C4-2B (cell line): ENCODE measurements at regions not wholly inside any gene's neighbourhood (a gene's known extent, or its start where the extent isn't known, plus 50 kb on each side); places are given as distances from the start of the nearest gene placed in this dataset.

Experiments
- H3K27ac ChIP-seq: fragments of 450-650 bp; 2 replicates; pipeline ENCODE4 v1.5.1; 2017
- ZFX ChIP-seq: fragments of 450-650 bp; IDR thresholded peaks from 2 replicates; pipeline ENCODE4 v1.6.1; 2017
- TF ChIP-seq, protein P1 (sequence below): fragments of 450-650 bp; conservative IDR thresholded peaks from 2 replicates; pipeline ENCODE4 v1.5.1; 2017; ENCODE audit warnings: mild to moderate bottlenecking

DNA sequence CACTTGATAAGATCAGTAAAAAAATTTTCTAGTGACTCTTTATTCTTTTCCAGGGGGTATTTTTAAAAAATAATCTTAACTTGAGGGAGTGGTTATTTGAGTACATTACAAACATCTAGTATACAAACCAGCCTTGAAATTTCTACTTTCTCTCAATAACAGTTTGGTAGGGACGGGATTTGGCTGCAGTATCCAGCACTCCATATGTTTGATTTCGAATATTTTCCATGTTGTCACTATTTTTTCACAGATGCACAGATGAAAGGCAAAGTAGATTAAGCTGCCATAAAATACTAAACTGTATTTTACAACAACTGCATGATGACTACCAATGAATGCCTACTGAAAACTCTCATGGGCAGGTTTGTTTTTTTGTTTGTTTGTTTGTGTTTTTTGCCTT is 225.0 kb downstream of the COX7B2 start:
- no peak for TF ChIP-seq ZFX
- TF ChIP-seq, protein P1, sequence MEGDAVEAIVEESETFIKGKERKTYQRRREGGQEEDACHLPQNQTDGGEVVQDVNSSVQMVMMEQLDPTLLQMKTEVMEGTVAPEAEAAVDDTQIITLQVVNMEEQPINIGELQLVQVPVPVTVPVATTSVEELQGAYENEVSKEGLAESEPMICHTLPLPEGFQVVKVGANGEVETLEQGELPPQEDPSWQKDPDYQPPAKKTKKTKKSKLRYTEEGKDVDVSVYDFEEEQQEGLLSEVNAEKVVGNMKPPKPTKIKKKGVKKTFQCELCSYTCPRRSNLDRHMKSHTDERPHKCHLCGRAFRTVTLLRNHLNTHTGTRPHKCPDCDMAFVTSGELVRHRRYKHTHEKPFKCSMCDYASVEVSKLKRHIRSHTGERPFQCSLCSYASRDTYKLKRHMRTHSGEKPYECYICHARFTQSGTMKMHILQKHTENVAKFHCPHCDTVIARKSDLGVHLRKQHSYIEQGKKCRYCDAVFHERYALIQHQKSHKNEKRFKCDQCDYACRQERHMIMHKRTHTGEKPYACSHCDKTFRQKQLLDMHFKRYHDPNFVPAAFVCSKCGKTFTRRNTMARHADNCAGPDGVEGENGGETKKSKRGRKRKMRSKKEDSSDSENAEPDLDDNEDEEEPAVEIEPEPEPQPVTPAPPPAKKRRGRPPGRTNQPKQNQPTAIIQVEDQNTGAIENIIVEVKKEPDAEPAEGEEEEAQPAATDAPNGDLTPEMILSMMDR: no peak
- H3K27ac ChIP-seq: no peak overlapping the region

DNA sequence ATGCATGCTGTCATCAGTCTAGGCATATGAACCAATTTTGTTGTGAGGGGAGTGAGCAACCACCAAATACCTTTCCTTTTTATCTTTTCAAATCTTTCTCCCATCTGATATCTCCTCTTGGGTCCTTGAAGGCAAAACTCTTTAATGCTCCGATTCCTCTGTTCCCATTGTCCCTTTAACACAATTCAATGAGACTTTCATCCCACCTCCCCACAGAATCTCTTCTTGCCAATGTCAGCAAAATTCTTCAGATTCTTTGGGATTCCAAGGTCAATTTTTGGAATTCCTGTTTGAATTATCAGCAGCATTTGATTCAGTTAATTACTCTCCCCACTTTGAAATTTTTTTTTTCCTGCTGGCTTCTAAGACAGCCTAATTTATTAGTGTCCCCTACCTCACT is 232.7 kb downstream of the COX7B2 start:
- no peak overlapping the region for H3K27ac ChIP-seq
- TF ChIP-seq, protein P1: no peak
- no peak for TF ChIP-seq ZFX

DNA sequence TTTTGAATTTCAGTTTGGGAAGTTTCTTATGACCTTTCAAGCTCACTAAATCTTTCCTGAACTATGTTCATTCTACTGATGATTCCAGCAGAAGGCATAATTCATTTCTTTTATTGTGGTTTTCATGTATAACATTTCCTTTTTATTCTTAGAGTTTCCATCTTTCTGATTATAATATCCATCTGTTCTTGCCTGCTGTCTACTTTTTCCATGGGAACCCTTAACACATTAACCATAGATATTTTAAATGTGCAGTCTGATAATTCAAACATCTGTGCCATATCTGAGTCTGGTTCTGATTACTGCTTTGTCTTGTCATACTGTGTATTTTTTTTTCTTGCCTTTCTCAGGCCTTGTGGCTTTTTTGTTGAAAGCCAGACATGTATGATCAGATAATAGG is 234.7 kb downstream of the COX7B2 start:
- no peak overlapping the region for H3K27ac ChIP-seq
- no peak for TF ChIP-seq ZFX
- TF ChIP-seq, protein P1: no peak

DNA sequence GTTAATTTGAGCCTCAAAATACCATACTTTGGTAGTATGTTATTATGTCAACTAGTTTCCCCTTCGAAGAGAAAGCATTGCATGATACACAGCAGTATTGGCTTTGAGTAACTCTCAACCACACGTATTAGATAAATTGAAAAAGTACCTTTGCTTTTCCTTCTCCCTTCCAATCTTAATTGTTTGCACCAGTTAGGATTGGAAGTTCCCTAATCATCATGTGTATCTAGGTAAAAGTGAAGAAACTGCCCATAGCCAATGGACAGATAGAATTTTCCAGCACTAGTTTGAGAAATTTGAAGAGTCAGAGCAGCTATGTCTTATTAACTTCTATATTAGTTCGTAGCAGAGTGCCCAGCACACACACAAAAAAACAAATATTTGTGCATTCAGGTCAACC is 241.3 kb downstream of the COX7B2 start:
- TF ChIP-seq, protein P1: no peak
- TF ChIP-seq ZFX: no peak

DNA sequence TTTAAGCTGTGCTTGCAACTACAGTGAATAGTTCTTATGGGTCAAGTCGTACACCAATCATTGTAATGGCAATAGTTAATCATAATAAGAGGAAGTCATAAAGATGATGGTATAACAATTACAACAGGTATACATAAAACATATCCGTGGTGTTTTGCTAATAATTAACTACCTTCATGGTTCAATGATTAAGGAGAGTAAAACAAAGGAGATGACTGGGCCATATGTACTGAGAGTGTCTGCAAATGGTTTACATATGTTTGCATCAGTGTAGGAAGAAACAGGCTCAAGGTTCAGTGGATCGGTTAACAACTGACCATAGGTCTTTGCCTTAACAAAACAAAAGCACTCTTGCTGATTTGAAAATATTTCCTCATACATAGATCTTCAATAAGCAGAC is 253.0 kb downstream of the COX7B2 start:
- H3K27ac ChIP-seq: no peak overlapping the region
- TF ChIP-seq, protein P1: no peak
- no peak for TF ChIP-seq ZFX

More for the DNA sequence above, 241.3 kb downstream of the COX7B2 start:
- no peak overlapping the region for H3K27ac ChIP-seq

DNA sequence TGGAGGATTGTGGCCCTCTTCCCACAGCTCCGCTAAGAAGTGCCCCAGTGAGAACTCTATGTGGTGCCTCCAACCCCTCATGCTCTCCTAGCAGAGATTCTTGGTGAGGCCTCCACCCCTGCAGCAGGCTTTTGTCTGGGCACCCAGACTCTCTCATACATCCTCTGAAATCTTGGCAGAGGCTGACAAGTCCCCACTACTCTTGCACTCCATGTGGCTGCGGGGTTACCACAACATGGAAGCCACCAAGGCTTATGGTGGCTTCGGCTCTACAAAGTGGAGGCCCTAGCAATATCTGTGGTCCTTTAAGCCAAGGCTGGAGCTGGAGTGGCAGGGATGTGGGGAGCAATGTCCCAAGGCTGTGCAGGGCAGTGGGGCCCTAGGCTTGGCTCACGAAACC is 255.2 kb downstream of the COX7B2 start:
- no peak for TF ChIP-seq ZFX
- TF ChIP-seq, protein P1: no peak
- H3K27ac ChIP-seq: no peak overlapping the region

DNA sequence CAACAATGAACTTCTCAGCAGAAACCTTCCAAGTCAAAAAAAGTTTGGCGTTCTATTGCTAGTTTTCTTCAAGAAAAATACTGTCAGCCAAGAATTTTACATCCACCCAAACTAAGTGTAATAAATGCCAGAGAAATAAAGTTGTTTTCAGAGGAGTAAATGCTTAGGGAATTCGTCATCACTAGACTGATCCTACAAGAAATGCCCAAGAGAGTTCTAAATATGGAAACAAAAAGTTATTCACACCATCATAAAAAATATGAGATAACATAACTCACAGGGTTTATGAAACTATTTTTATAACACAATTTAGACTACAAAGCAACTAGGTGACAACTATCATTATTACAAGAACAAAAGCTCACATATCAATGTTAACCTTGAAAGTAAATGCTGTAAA is 259.5 kb upstream of the GABRA2 start:
- TF ChIP-seq, protein P1: no peak
- no peak for TF ChIP-seq ZFX
- H3K27ac ChIP-seq: no peak overlapping the region
